Activated CD4-positive, alpha-beta T cell treated with anti-CD3 and anti-CD28 coated beads, Interleukin-2, amount 50 U/mL, for 4 hours (primary cell): ENCODE measurements at regions not wholly inside any gene's neighbourhood (a gene's known extent, or its start where the extent isn't known, plus 50 kb on each side); places are given as distances from the start of the nearest gene placed in this dataset.

Experiments
- DNase-seq, 2 experiments: peaks; one replicate each; pipeline ENCODE4 v3.0.0-alpha.2; 2020

GRCh38 chr2:239459606-239460005, 58.8 kb upstream of the HDAC4 start:
- DNase-seq: no peak

- DNase-seq: no peak
Observed at GRCh38 chr2:239459056-239459455, 58.2 kb upstream of the HDAC4 start.

GRCh38 chr2:239457586-239458445, 57.0 kb upstream of the HDAC4 start:
- no peak for DNase-seq

- DNase-seq: no peak
Observed at GRCh38 chr2:239456940-239457339, 56.1 kb upstream of the HDAC4 start.

- no peak for DNase-seq
Observed at GRCh38 chr2:239455436-239456203, 54.8 kb upstream of the HDAC4 start.

GRCh38 chr2:239454507-239454906, 53.7 kb upstream of the HDAC4 start:
- DNase-seq: no peak
